Transverse colon (tissue), 4 donors: ENCODE measurements at regions not wholly inside any gene's neighbourhood (a gene's known extent, or its start where the extent isn't known, plus 50 kb on each side); places are given as distances from the start of the nearest gene placed in this dataset.

Experiments
- EP300 ChIP-seq: sonication (generic); formaldehyde crosslinking; IDR thresholded peaks from one replicate; pipeline ENCODE4 v1.6.1; 2017; ENCODE audit warnings: antibody characterized with exemption, low read depth
- POLR2A ChIP-seq: fragments of 450-650 bp; IDR thresholded peaks from one replicate; pipeline ENCODE4 v1.6.1; 2016; ENCODE audit warnings: antibody characterized with exemption, mild to moderate bottlenecking, moderate library complexity
- POLR2AphosphoS5 ChIP-seq, 3 donors: sonication (generic); formaldehyde crosslinking; IDR thresholded peaks; one replicate each; pipeline ENCODE4 v1.6.1; 2016; ENCODE audit warnings: antibody characterized with exemption in 3 of 3
- TF ChIP-seq, protein P1 (sequence below), 5 experiments: fragments of 200-600 bp in 3 of 5; fragments of 450-650 bp in 2 of 5; sonication (generic) in 3 of 5; IDR thresholded peaks; 1 replicate in 2 of 5; 2 replicates in 3 of 5; pipeline ENCODE4 v1.5.1; 2016 to 2017; ENCODE audit warnings: antibody characterized with exemption in 5 of 5, inconsistent platforms in 3 of 5, mild to moderate bottlenecking in 2 of 5, moderate library complexity in 1 of 5

GRCh38 chr6:139644821-139645220, 270.4 kb upstream of the CITED2 start:
- TF ChIP-seq, protein P1, sequence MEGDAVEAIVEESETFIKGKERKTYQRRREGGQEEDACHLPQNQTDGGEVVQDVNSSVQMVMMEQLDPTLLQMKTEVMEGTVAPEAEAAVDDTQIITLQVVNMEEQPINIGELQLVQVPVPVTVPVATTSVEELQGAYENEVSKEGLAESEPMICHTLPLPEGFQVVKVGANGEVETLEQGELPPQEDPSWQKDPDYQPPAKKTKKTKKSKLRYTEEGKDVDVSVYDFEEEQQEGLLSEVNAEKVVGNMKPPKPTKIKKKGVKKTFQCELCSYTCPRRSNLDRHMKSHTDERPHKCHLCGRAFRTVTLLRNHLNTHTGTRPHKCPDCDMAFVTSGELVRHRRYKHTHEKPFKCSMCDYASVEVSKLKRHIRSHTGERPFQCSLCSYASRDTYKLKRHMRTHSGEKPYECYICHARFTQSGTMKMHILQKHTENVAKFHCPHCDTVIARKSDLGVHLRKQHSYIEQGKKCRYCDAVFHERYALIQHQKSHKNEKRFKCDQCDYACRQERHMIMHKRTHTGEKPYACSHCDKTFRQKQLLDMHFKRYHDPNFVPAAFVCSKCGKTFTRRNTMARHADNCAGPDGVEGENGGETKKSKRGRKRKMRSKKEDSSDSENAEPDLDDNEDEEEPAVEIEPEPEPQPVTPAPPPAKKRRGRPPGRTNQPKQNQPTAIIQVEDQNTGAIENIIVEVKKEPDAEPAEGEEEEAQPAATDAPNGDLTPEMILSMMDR (IDR thresholded peaks at IDR 0.05), result no peak
- TF ChIP-seq POLR2A (no peak), POLR2AphosphoS5 (IDR thresholded peaks at IDR 0.05) (peak in 2 of 3 donors; percentile 22 to 75), EP300 (peak; percentile 4)
